WTC11 (cell line): ENCODE measurements at regions not wholly inside any gene's neighbourhood (a gene's known extent, or its start where the extent isn't known, plus 50 kb on each side); places are given as distances from the start of the nearest gene placed in this dataset.

Experiments used
- ATAC-seq: fragments of 200-7000 bp; cut with Tn5 transposase; 2 replicates; pipeline ENCODE4 v1.10.0; 2021; ENCODE audit warnings: mild to moderate bottlenecking, moderate library complexity
- CTCF ChIA-PET: fragments of 300-600 bp; sonication (Branson Sonifier 250); formaldehyde crosslinking; loops from one replicate; lab custom pipeline; 2021; ENCODE audit warnings: antibody characterized with exemption; lab: Charles Lee
- POLR2A ChIA-PET: fragments of 350-600 bp; sonication (Branson Sonifier 250); formaldehyde crosslinking; loops from one replicate; lab custom pipeline; 2021; ENCODE audit warnings: antibody characterized with exemption; lab: Charles Lee
- DNase-seq: peaks from one replicate; pipeline ENCODE4 v3.0.0; 2021; ENCODE audit warnings: low spot score
- H3K27ac Mint-ChIP-seq: 2 replicates; pipeline ENCODE4 v1.8.0; 2021; ENCODE audit warnings: mixed read lengths
- H3K27me3 Mint-ChIP-seq: 2 replicates; pipeline ENCODE4 v1.8.0; 2021; ENCODE audit warnings: low read depth, mild to moderate bottlenecking, moderate library complexity, mixed read lengths
- H3K36me3 Mint-ChIP-seq: 2 replicates; pipeline ENCODE4 v1.8.0; 2021; ENCODE audit warnings: mixed read lengths
- H3K4me1 Mint-ChIP-seq: 2 replicates; pipeline ENCODE4 v1.8.0; 2022; ENCODE audit warnings: mixed read lengths
- H3K4me3 Mint-ChIP-seq: 2 replicates; pipeline ENCODE4 v1.8.0; 2021; ENCODE audit warnings: mild to moderate bottlenecking, moderate library complexity, mixed read lengths
- H3K9me3 Mint-ChIP-seq: 2 replicates; pipeline ENCODE4 v1.8.0; 2021; ENCODE audit warnings: mixed read lengths
- CREM ChIP-seq: sonication (generic); formaldehyde crosslinking; IDR thresholded peaks from 2 replicates; pipeline ENCODE4 v1.8.1; 2022; ENCODE audit warnings: mild to moderate bottlenecking, missing genetic modification reagents, moderate library complexity
- ELF4 ChIP-seq: sonication (generic); formaldehyde crosslinking; IDR thresholded peaks from 2 replicates; pipeline ENCODE4 v1.8.1; 2022; ENCODE audit warnings: low read depth, mild to moderate bottlenecking, moderate library complexity, missing genetic modification reagents
- EMX1 ChIP-seq: fragments of 250-450 bp; sonication (Bioruptor Pico); IDR thresholded peaks from 2 replicates; pipeline ENCODE4 v1.8.0; 2021; ENCODE audit warnings: mild to moderate bottlenecking
- FOXJ3 ChIP-seq: sonication (generic); formaldehyde crosslinking; IDR thresholded peaks from 2 replicates; pipeline ENCODE4 v1.9.0; 2021; ENCODE audit warnings: missing genetic modification reagents, mild to moderate bottlenecking, borderline replicate concordance
- HMGA2 ChIP-seq: fragments of 250-450 bp; sonication (Bioruptor Pico); IDR thresholded peaks from 2 replicates; pipeline ENCODE4 v1.4.0; 2021; ENCODE audit warnings: mild to moderate bottlenecking, moderate library complexity
- MYBL2 ChIP-seq: sonication (generic); formaldehyde crosslinking; IDR thresholded peaks from 2 replicates; pipeline ENCODE4 v1.8.1; 2023; ENCODE audit warnings: mild to moderate bottlenecking, moderate library complexity, missing genetic modification reagents
- NFE2L1 ChIP-seq: sonication (generic); formaldehyde crosslinking; IDR thresholded peaks from 2 replicates; pipeline ENCODE4 v1.8.1; 2023; ENCODE audit warnings: missing genetic modification reagents
- NR1H2 ChIP-seq: sonication (generic); formaldehyde crosslinking; IDR thresholded peaks from 2 replicates; pipeline ENCODE4 v1.9.0; 2021; ENCODE audit warnings: mild to moderate bottlenecking, moderate library complexity, missing genetic modification reagents
- NR2C2 ChIP-seq: sonication (generic); formaldehyde crosslinking; IDR thresholded peaks from 2 replicates; pipeline ENCODE4 v1.8.0; 2022; ENCODE audit warnings: mild to moderate bottlenecking, missing genetic modification reagents
- PREB ChIP-seq: sonication (generic); formaldehyde crosslinking; IDR thresholded peaks from 2 replicates; pipeline ENCODE4 v1.8.1; 2022; ENCODE audit warnings: mild to moderate bottlenecking, missing genetic modification reagents, moderate library complexity, borderline replicate concordance
- SP1 ChIP-seq: sonication (generic); formaldehyde crosslinking; conservative IDR thresholded peaks from 2 replicates; pipeline ENCODE4 v1.8.1; 2022; ENCODE audit warnings: missing genetic modification reagents
- TCF7 ChIP-seq: sonication (generic); formaldehyde crosslinking; IDR thresholded peaks from 2 replicates; pipeline ENCODE4 v1.8.0; 2022; ENCODE audit warnings: mild to moderate bottlenecking, low read depth, missing genetic modification reagents, moderate library complexity
- USF2 ChIP-seq: sonication (generic); formaldehyde crosslinking; IDR thresholded peaks from 2 replicates; pipeline ENCODE4 v1.8.1; 2023; ENCODE audit warnings: mild to moderate bottlenecking, missing genetic modification reagents, moderate library complexity
- ZNF121 ChIP-seq: sonication (generic); formaldehyde crosslinking; IDR thresholded peaks from 2 replicates; pipeline ENCODE4 v1.8.0; 2023; ENCODE audit warnings: missing genetic modification reagents
- ZNF138 ChIP-seq: sonication (generic); formaldehyde crosslinking; conservative IDR thresholded peaks from 2 replicates; pipeline ENCODE4 v1.8.1; 2022; ENCODE audit warnings: mild to moderate bottlenecking, moderate library complexity, missing genetic modification reagents
- ZNF281 ChIP-seq: sonication (generic); formaldehyde crosslinking; IDR thresholded peaks from 2 replicates; pipeline ENCODE4 v1.8.0; 2023; ENCODE audit warnings: mild to moderate bottlenecking, missing genetic modification reagents
- ZNF317 ChIP-seq: sonication (generic); formaldehyde crosslinking; IDR thresholded peaks from 2 replicates; pipeline ENCODE4 v1.8.1; 2023; ENCODE audit warnings: low read depth, mild to moderate bottlenecking, moderate library complexity, missing genetic modification reagents, borderline replicate concordance
- ZNF671 ChIP-seq: fragments of 250-450 bp; sonication (Bioruptor Pico); IDR thresholded peaks from 2 replicates; pipeline ENCODE4 v1.8.0; 2021; ENCODE audit warnings: mild to moderate bottlenecking
- TF ChIP-seq, protein P1 (sequence below): fragments of 250-450 bp; sonication (Bioruptor Pico); IDR thresholded peaks from 2 replicates; pipeline ENCODE4 v2.1.2; 2022; ENCODE audit warnings: mild to moderate bottlenecking, moderate library complexity
- TF ChIP-seq, protein P2 (sequence below): sonication (generic); formaldehyde crosslinking; IDR thresholded peaks from 2 replicates; pipeline ENCODE4 v1.8.0; 2022; ENCODE audit warnings: missing genetic modification reagents
- TF ChIP-seq, protein P3 (sequence below): sonication (generic); formaldehyde crosslinking; conservative IDR thresholded peaks from 2 replicates; pipeline ENCODE4 v1.8.1; 2022; ENCODE audit warnings: mild to moderate bottlenecking, missing genetic modification reagents
- TF ChIP-seq, protein P4 (sequence below): sonication (generic); formaldehyde crosslinking; IDR thresholded peaks from 2 replicates; pipeline ENCODE4 v1.8.0; 2022; ENCODE audit warnings: mild to moderate bottlenecking, missing genetic modification reagents

DNA sequence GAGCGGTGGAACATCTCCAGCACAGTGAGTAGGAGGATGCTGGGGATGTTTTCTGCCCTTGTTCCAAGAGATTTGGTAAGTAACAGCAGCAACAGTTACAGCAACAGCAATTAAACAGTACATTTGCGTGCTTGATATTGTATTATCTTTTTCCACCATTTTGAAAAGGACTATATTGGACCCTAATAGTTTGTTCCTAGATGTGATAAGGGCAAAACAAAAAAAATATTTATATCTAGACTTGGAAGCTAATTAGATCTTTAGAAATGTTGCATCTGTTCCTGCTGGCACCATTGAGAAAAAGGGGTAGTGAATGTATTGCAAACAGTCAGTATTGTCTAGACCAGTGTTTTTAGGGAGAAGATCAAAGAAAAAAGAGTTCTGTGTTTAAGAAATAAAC is 759.9 kb downstream of the JRKL start:
- no peaks in the 10 kb centered on the region for H3K36me3 Mint-ChIP-seq
- TF ChIP-seq ZNF138 (CRISPR knock-in tag) (no peak), EMX1 (CRISPR knock-in tag) (no peak), MYBL2 (CRISPR knock-in tag) (no peak), HMGA2 (CRISPR knock-in tag) (no peak), ZNF317 (CRISPR knock-in tag) (no peak), ZNF281 (CRISPR knock-in tag) (no peak), PREB (CRISPR knock-in tag) (no peak), SP1 (no peak), NR2C2 (no peak), FOXJ3 (CRISPR knock-in tag) (no peak), ZNF121 (CRISPR knock-in tag) (no peak), NR1H2 (CRISPR knock-in tag) (no peak)
- ATAC-seq (no peak), DNase-seq (no peak)
- no peaks in the 10 kb centered on the region for H3K4me1 Mint-ChIP-seq
- peaks cover 3% of the 10 kb centered on the region; the same call in 1 of the 2 replicates for H3K9me3 Mint-ChIP-seq
- no peak overlapping the region for H3K27ac Mint-ChIP-seq
- H3K4me3 Mint-ChIP-seq = no peak overlapping the region
- H3K27me3 Mint-ChIP-seq = no peaks in the 10 kb centered on the region
- CTCF ChIA-PET = no interaction called here
- POLR2A ChIA-PET = no interaction called here

- ChIA-PET POLR2A (no interaction called here), CTCF (no interaction called here)
- no peaks in the 10 kb centered on the region for H3K9me3 Mint-ChIP-seq
- no peaks in the 10 kb centered on the region for H3K36me3 Mint-ChIP-seq
- H3K4me3 Mint-ChIP-seq = no peak overlapping the region
- no peaks in the 10 kb centered on the region; the same call in 1 of the 2 replicates for H3K27me3 Mint-ChIP-seq
- no peak overlapping the region for H3K27ac Mint-ChIP-seq
- no peak for ATAC-seq
- DNase-seq = no peak
- H3K4me1 Mint-ChIP-seq = peaks cover 19% of the 10 kb centered on the region
- TF ChIP-seq, protein P1, sequence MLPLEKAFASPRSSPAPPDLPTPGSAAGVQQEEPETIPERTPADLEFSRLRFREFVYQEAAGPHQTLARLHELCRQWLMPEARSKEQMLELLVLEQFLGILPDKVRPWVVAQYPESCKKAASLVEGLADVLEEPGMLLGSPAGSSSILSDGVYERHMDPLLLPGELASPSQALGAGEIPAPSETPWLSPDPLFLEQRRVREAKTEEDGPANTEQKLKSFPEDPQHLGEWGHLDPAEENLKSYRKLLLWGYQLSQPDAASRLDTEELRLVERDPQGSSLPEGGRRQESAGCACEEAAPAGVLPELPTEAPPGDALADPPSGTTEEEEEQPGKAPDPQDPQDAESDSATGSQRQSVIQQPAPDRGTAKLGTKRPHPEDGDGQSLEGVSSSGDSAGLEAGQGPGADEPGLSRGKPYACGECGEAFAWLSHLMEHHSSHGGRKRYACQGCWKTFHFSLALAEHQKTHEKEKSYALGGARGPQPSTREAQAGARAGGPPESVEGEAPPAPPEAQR = no peak
- TF ChIP-seq EMX1 (CRISPR knock-in tag) (no peak), ELF4 (CRISPR knock-in tag) (no peak), TCF7 (CRISPR knock-in tag) (no peak), MYBL2 (CRISPR knock-in tag) (no peak), USF2 (CRISPR knock-in tag) (no peak), ZNF317 (CRISPR knock-in tag) (no peak), PREB (CRISPR knock-in tag) (no peak), NFE2L1 (CRISPR knock-in tag) (no peak), CREM (no peak), ZNF671 (CRISPR knock-in tag) (no peak)
- TF ChIP-seq, protein P2, sequence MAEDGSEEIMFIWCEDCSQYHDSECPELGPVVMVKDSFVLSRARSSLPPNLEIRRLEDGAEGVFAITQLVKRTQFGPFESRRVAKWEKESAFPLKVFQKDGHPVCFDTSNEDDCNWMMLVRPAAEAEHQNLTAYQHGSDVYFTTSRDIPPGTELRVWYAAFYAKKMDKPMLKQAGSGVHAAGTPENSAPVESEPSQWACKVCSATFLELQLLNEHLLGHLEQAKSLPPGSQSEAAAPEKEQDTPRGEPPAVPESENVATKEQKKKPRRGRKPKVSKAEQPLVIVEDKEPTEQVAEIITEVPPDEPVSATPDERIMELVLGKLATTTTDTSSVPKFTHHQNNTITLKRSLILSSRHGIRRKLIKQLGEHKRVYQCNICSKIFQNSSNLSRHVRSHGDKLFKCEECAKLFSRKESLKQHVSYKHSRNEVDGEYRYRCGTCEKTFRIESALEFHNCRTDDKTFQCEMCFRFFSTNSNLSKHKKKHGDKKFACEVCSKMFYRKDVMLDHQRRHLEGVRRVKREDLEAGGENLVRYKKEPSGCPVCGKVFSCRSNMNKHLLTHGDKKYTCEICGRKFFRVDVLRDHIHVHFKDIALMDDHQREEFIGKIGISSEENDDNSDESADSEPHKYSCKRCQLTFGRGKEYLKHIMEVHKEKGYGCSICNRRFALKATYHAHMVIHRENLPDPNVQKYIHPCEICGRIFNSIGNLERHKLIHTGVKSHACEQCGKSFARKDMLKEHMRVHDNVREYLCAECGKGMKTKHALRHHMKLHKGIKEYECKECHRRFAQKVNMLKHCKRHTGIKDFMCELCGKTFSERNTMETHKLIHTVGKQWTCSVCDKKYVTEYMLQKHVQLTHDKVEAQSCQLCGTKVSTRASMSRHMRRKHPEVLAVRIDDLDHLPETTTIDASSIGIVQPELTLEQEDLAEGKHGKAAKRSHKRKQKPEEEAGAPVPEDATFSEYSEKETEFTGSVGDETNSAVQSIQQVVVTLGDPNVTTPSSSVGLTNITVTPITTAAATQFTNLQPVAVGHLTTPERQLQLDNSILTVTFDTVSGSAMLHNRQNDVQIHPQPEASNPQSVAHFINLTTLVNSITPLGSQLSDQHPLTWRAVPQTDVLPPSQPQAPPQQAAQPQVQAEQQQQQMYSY = no peak
- TF ChIP-seq, protein P3, sequence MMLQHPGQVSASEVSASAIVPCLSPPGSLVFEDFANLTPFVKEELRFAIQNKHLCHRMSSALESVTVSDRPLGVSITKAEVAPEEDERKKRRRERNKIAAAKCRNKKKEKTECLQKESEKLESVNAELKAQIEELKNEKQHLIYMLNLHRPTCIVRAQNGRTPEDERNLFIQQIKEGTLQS (CRISPR knock-in tag) = no peak
- TF ChIP-seq, protein P4, sequence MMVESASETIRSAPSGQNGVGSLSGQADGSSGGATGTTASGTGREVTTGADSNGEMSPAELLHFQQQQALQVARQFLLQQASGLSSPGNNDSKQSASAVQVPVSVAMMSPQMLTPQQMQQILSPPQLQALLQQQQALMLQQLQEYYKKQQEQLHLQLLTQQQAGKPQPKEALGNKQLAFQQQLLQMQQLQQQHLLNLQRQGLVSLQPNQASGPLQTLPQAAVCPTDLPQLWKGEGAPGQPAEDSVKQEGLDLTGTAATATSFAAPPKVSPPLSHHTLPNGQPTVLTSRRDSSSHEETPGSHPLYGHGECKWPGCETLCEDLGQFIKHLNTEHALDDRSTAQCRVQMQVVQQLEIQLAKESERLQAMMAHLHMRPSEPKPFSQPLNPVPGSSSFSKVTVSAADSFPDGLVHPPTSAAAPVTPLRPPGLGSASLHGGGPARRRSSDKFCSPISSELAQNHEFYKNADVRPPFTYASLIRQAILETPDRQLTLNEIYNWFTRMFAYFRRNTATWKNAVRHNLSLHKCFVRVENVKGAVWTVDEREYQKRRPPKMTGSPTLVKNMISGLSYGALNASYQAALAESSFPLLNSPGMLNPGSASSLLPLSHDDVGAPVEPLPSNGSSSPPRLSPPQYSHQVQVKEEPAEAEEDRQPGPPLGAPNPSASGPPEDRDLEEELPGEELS = no peak
These were observed 767.5 kb downstream of the JRKL start for GRCh38 chr11:97157221-97157740.
